ENCODE measurements at regions not wholly inside any gene's neighbourhood (a gene's known extent, or its start where the extent isn't known, plus 50 kb on each side); places are given as distances from the start of the nearest gene placed in this dataset.

GRCh38 chrX:131821945-131822622 lies 201.0 kb upstream of the STK26 start:
- H3K18ac ChIP-seq (ENCODE audit: low read length): no peak overlapping the region
- no peak overlapping the region for H3K23ac ChIP-seq (ENCODE audit: low read depth, low read length, poor library complexity)
- no peak for DNase-seq (ENCODE audit: low spot score)
- no peak overlapping the region for H3K9ac ChIP-seq (ENCODE audit: low read depth, low read length, poor library complexity)
- H4K8ac ChIP-seq (ENCODE audit: low read depth, low read length): no peak overlapping the region
- H4K91ac ChIP-seq (ENCODE audit: low read depth, low read length, poor library complexity): no peak overlapping the region
- peak overlapping the region in 1 of 2 donors; percentile 50 for H3K4me3 ChIP-seq (ENCODE audit: low read length in 2 of 2)
- no CpG with 5 or more reads among the region's 22 CpGs for WGBS, 2 donors (ENCODE audit: extremely low coverage in 2 of 2, insufficient read length in 2 of 2, insufficient replicate concordance in 1 of 2)
- H3K14ac ChIP-seq (ENCODE audit: low read length): no peak overlapping the region
- peaks cover 13 to 77% of the 10 kb centered on the region in 2 donors for H3K36me3 ChIP-seq (replicated peaks in 1 of 2; ENCODE audit: control insufficient read depth in 2 of 2, insufficient read depth in 2 of 2, low read length in 2 of 2)
- no peak overlapping the region for H2BK120ac ChIP-seq (ENCODE audit: low read depth, low read length)
- no peak overlapping the region for H3K4ac ChIP-seq (ENCODE audit: low read length)
- no peak overlapping the region for H2BK15ac ChIP-seq (ENCODE audit: low read length)
- peaks cover 0 to 7% (median 0%) of the 10 kb centered on the region in 3 experiments for H3K27me3 ChIP-seq (ENCODE audit: control insufficient read depth in 3 of 3, insufficient read depth in 3 of 3, low read depth in 1 of 3, low read length in 3 of 3)
- H2AFZ ChIP-seq (ENCODE audit: low read length): peak overlapping the region; percentile 85
- H2AK5ac ChIP-seq (ENCODE audit: low read depth, low read length): no peak overlapping the region
- H3K4me1 ChIP-seq (ENCODE audit: control insufficient read depth in 2 of 2, insufficient read depth in 1 of 2, low read depth in 1 of 2, low read length in 2 of 2): peaks cover 0 to 6% of the 10 kb centered on the region in 2 donors
- H3K9me3 ChIP-seq (replicated peaks in 1 of 2; ENCODE audit: control insufficient read depth in 2 of 2, insufficient read depth in 1 of 2, low read depth in 1 of 2, low read length in 2 of 2): peaks cover 5 to 12% of the 10 kb centered on the region in 2 donors
- no peak overlapping the region for H2BK12ac ChIP-seq (ENCODE audit: low read length)
- no peak overlapping the region for H2BK5ac ChIP-seq (ENCODE audit: low read length)
- no peaks in the 10 kb centered on the region for H3K79me1 ChIP-seq (ENCODE audit: low read depth, low read length)
- no peak overlapping the region for H3K4me2 ChIP-seq (ENCODE audit: insufficient read depth, low read length, poor library complexity, severe bottlenecking)
- no peak overlapping the region for H3K27ac ChIP-seq (replicated peaks; ENCODE audit: low read length)

GRCh38 chrX:131826572-131826971 lies 196.5 kb upstream of the STK26 start:
- no peak overlapping the region for H3K4me3 ChIP-seq (ENCODE audit: low read length in 2 of 2)
- no peak for DNase-seq (ENCODE audit: low spot score)

GRCh38 chrX:131827935-131828334 lies 195.2 kb upstream of the STK26 start:
- peak; percentile 42 for DNase-seq (ENCODE audit: low spot score)
- Histone ChIP-seq H4K91ac (ENCODE audit: low read depth, low read length, poor library complexity) (no peak overlapping the region), H2BK15ac (ENCODE audit: low read length) (no peak overlapping the region), H2BK12ac (ENCODE audit: low read length) (no peak overlapping the region), H2AFZ (ENCODE audit: low read length) (no peak overlapping the region), H3K9ac (ENCODE audit: low read depth, low read length, poor library complexity) (no peak overlapping the region), H3K4me1 (ENCODE audit: control insufficient read depth in 2 of 2, insufficient read depth in 1 of 2, low read depth in 1 of 2, low read length in 2 of 2) (peaks cover 0 to 10% of the 10 kb centered on the region in 2 donors), H3K4ac (ENCODE audit: low read length) (no peak overlapping the region), H2AK5ac (ENCODE audit: low read depth, low read length) (no peak overlapping the region), H4K8ac (ENCODE audit: low read depth, low read length) (no peak overlapping the region), H3K14ac (ENCODE audit: low read length) (no peak overlapping the region), H2BK5ac (ENCODE audit: low read length) (no peak overlapping the region), H2BK120ac (ENCODE audit: low read depth, low read length) (no peak overlapping the region), H3K27me3 (ENCODE audit: control insufficient read depth in 3 of 3, insufficient read depth in 3 of 3, low read depth in 1 of 3, low read length in 3 of 3) (peaks cover 0 to 7% (median 0%) of the 10 kb centered on the region in 3 experiments), H3K9me3 (replicated peaks in 1 of 2; ENCODE audit: control insufficient read depth in 2 of 2, insufficient read depth in 1 of 2, low read depth in 1 of 2, low read length in 2 of 2) (no peaks in the 10 kb centered on the region), H3K4me2 (ENCODE audit: insufficient read depth, low read length, poor library complexity, severe bottlenecking) (peak overlapping the region; percentile 31), H3K23ac (ENCODE audit: low read depth, low read length, poor library complexity) (no peak overlapping the region), H3K4me3 (ENCODE audit: low read length in 2 of 2) (peak overlapping the region; percentile 53 to 59), H3K79me1 (ENCODE audit: low read depth, low read length) (no peaks in the 10 kb centered on the region), H3K36me3 (replicated peaks in 1 of 2; ENCODE audit: control insufficient read depth in 2 of 2, insufficient read depth in 2 of 2, low read length in 2 of 2) (peaks cover 0 to 34% of the 10 kb centered on the region in 2 donors), H3K18ac (ENCODE audit: low read length) (no peak overlapping the region), H3K27ac (replicated peaks; ENCODE audit: low read length) (peak overlapping the region; percentile 79)
- WGBS, 2 donors (ENCODE audit: extremely low coverage in 2 of 2, insufficient read length in 2 of 2, insufficient replicate concordance in 1 of 2): no CpG with 5 or more reads among the region's 2 CpGs

More at GRCh38 chrX:131826572-131826971, 196.5 kb upstream of the STK26 start:
- no peak overlapping the region for H2AK5ac ChIP-seq (ENCODE audit: low read depth, low read length)
- H3K9ac ChIP-seq (ENCODE audit: low read depth, low read length, poor library complexity): no peak overlapping the region
- no peak overlapping the region for H3K4ac ChIP-seq (ENCODE audit: low read length)
- H3K9me3 ChIP-seq (replicated peaks in 1 of 2; ENCODE audit: control insufficient read depth in 2 of 2, insufficient read depth in 1 of 2, low read depth in 1 of 2, low read length in 2 of 2): no peaks in the 10 kb centered on the region
- peaks cover 4 to 47% of the 10 kb centered on the region in 2 donors for H3K36me3 ChIP-seq (replicated peaks in 1 of 2; ENCODE audit: control insufficient read depth in 2 of 2, insufficient read depth in 2 of 2, low read length in 2 of 2)
- no peak overlapping the region for H3K18ac ChIP-seq (ENCODE audit: low read length)
- H3K14ac ChIP-seq (ENCODE audit: low read length): no peak overlapping the region
- no peak overlapping the region for H2BK5ac ChIP-seq (ENCODE audit: low read length)
- H2AFZ ChIP-seq (ENCODE audit: low read length): no peak overlapping the region
- H3K27me3 ChIP-seq (ENCODE audit: control insufficient read depth in 3 of 3, insufficient read depth in 3 of 3, low read depth in 1 of 3, low read length in 3 of 3): peaks cover 0 to 7% (median 0%) of the 10 kb centered on the region in 3 experiments
- H4K8ac ChIP-seq (ENCODE audit: low read depth, low read length): no peak overlapping the region
- no peak overlapping the region for H2BK12ac ChIP-seq (ENCODE audit: low read length)
- no peak overlapping the region for H2BK15ac ChIP-seq (ENCODE audit: low read length)
- no peaks in the 10 kb centered on the region for H3K79me1 ChIP-seq (ENCODE audit: low read depth, low read length)
- no peak overlapping the region for H3K4me2 ChIP-seq (ENCODE audit: insufficient read depth, low read length, poor library complexity, severe bottlenecking)
- no peak overlapping the region for H3K27ac ChIP-seq (replicated peaks; ENCODE audit: low read length)
- no peak overlapping the region for H2BK120ac ChIP-seq (ENCODE audit: low read depth, low read length)
- no peak overlapping the region for H3K23ac ChIP-seq (ENCODE audit: low read depth, low read length, poor library complexity)
- peaks cover 0 to 10% of the 10 kb centered on the region in 2 donors for H3K4me1 ChIP-seq (ENCODE audit: control insufficient read depth in 2 of 2, insufficient read depth in 1 of 2, low read depth in 1 of 2, low read length in 2 of 2)
- H4K91ac ChIP-seq (ENCODE audit: low read depth, low read length, poor library complexity): no peak overlapping the region

GRCh38 chrX:131828482-131828881 lies 194.6 kb upstream of the STK26 start:
- H2BK120ac ChIP-seq (ENCODE audit: low read depth, low read length): no peak overlapping the region
- peaks cover 0 to 7% (median 0%) of the 10 kb centered on the region in 3 experiments for H3K27me3 ChIP-seq (ENCODE audit: control insufficient read depth in 3 of 3, insufficient read depth in 3 of 3, low read depth in 1 of 3, low read length in 3 of 3)
- H2BK12ac ChIP-seq (ENCODE audit: low read length): no peak overlapping the region
- no peak for DNase-seq (ENCODE audit: low spot score)
- no peaks in the 10 kb centered on the region for H3K9me3 ChIP-seq (replicated peaks in 1 of 2; ENCODE audit: control insufficient read depth in 2 of 2, insufficient read depth in 1 of 2, low read depth in 1 of 2, low read length in 2 of 2)
- no peak overlapping the region for H3K14ac ChIP-seq (ENCODE audit: low read length)
- H3K4me2 ChIP-seq (ENCODE audit: insufficient read depth, low read length, poor library complexity, severe bottlenecking): peak overlapping the region; percentile 25
- no peak overlapping the region for H4K8ac ChIP-seq (ENCODE audit: low read depth, low read length)
- no peak overlapping the region for H2BK5ac ChIP-seq (ENCODE audit: low read length)
- H3K4me1 ChIP-seq (ENCODE audit: control insufficient read depth in 2 of 2, insufficient read depth in 1 of 2, low read depth in 1 of 2, low read length in 2 of 2): peaks cover 0 to 10% of the 10 kb centered on the region in 2 donors
- H3K79me1 ChIP-seq (ENCODE audit: low read depth, low read length): no peaks in the 10 kb centered on the region
- peak overlapping the region; percentile 78 for H3K27ac ChIP-seq (replicated peaks; ENCODE audit: low read length)
- H3K9ac ChIP-seq (ENCODE audit: low read depth, low read length, poor library complexity): no peak overlapping the region
- peaks cover 0 to 31% of the 10 kb centered on the region in 2 donors for H3K36me3 ChIP-seq (replicated peaks in 1 of 2; ENCODE audit: control insufficient read depth in 2 of 2, insufficient read depth in 2 of 2, low read length in 2 of 2)
- H4K91ac ChIP-seq (ENCODE audit: low read depth, low read length, poor library complexity): no peak overlapping the region
- H3K4ac ChIP-seq (ENCODE audit: low read length): no peak overlapping the region
- H2BK15ac ChIP-seq (ENCODE audit: low read length): no peak overlapping the region
- no peak overlapping the region for H2AK5ac ChIP-seq (ENCODE audit: low read depth, low read length)
- peak overlapping the region; percentile 35 for H2AFZ ChIP-seq (ENCODE audit: low read length)
- H3K4me3 ChIP-seq (ENCODE audit: low read length in 2 of 2): peak overlapping the region; percentile 53 to 74
- no peak overlapping the region for H3K23ac ChIP-seq (ENCODE audit: low read depth, low read length, poor library complexity)
- H3K18ac ChIP-seq (ENCODE audit: low read length): no peak overlapping the region
